ENCODE measurements at regions not wholly inside any gene's neighbourhood (a gene's known extent, or its start where the extent isn't known, plus 50 kb on each side); places are given as distances from the start of the nearest gene placed in this dataset.

GRCh38 chr21:16620786-16621320, 891.1 kb downstream of the USP25 start:
- no peak for TF ChIP-seq CTCF (IDR thresholded peaks at IDR 0.05; ENCODE audit: insufficient read depth, low read length, poor library complexity, severe bottlenecking)
- DNase-seq (ENCODE audit: low read depth): no peak

GRCh38 chr21:16624479-16625118, 888.2 kb upstream of the CXADR start:
- TF ChIP-seq CTCF (IDR thresholded peaks at IDR 0.05; ENCODE audit: insufficient read depth, low read length, poor library complexity, severe bottlenecking): no peak

More at GRCh38 chr21:16620786-16621320, 891.1 kb downstream of the USP25 start:
- Histone ChIP-seq H3K4me3 (ENCODE audit: low read depth, low read length) (no peak overlapping the region), H3K36me3 (ENCODE audit: control insufficient read depth, insufficient read depth, low read length) (no peaks in the 10 kb centered on the region), H3K27me3 (ENCODE audit: control insufficient read depth, insufficient read depth, low read length) (no peaks in the 10 kb centered on the region)

GRCh38 chr21:16625491-16625890, 887.4 kb upstream of the CXADR start:
- Histone ChIP-seq H3K4me3 (ENCODE audit: low read depth, low read length) (no peak overlapping the region), H3K27me3 (ENCODE audit: control insufficient read depth, insufficient read depth, low read length) (no peaks in the 10 kb centered on the region), H3K36me3 (ENCODE audit: control insufficient read depth, insufficient read depth, low read length) (no peaks in the 10 kb centered on the region)
- no peak for DNase-seq (ENCODE audit: low read depth)
- no peak for TF ChIP-seq CTCF (IDR thresholded peaks at IDR 0.05; ENCODE audit: insufficient read depth, low read length, poor library complexity, severe bottlenecking)

More at GRCh38 chr21:16624479-16625118, 888.2 kb upstream of the CXADR start:
- Histone ChIP-seq H3K27me3 (ENCODE audit: control insufficient read depth, insufficient read depth, low read length) (no peaks in the 10 kb centered on the region), H3K4me3 (ENCODE audit: low read depth, low read length) (no peak overlapping the region), H3K36me3 (ENCODE audit: control insufficient read depth, insufficient read depth, low read length) (no peaks in the 10 kb centered on the region)
- DNase-seq (ENCODE audit: low read depth): no peak

GRCh38 chr21:16633831-16634459, 878.9 kb upstream of the CXADR start:
- TF ChIP-seq CTCF (IDR thresholded peaks at IDR 0.05; ENCODE audit: insufficient read depth, low read length, poor library complexity, severe bottlenecking): no peak
- no peaks in the 10 kb centered on the region for H3K27me3 ChIP-seq (ENCODE audit: control insufficient read depth, insufficient read depth, low read length)
- H3K4me3 ChIP-seq (ENCODE audit: low read depth, low read length): no peak overlapping the region
- DNase-seq (ENCODE audit: low read depth): no peak
- no peaks in the 10 kb centered on the region for H3K36me3 ChIP-seq (ENCODE audit: control insufficient read depth, insufficient read depth, low read length)

- no peaks in the 10 kb centered on the region for H3K27me3 ChIP-seq (ENCODE audit: control insufficient read depth, insufficient read depth, low read length)
- DNase-seq (ENCODE audit: low read depth): no peak
- no peaks in the 10 kb centered on the region for H3K36me3 ChIP-seq (ENCODE audit: control insufficient read depth, insufficient read depth, low read length)
- no peak for TF ChIP-seq CTCF (IDR thresholded peaks at IDR 0.05; ENCODE audit: insufficient read depth, low read length, poor library complexity, severe bottlenecking)
- no peak overlapping the region for H3K4me3 ChIP-seq (ENCODE audit: low read depth, low read length)
Observed at GRCh38 chr21:16634515-16634914, 878.3 kb upstream of the CXADR start.
